HEK293T (cell line): ENCODE measurements at regions not wholly inside any gene's neighbourhood (a gene's known extent, or its start where the extent isn't known, plus 50 kb on each side); places are given as distances from the start of the nearest gene placed in this dataset.

Experiments used
- TARDBP ChIP-seq: fragments of 450-650 bp; IDR thresholded peaks from 2 replicates; pipeline ENCODE4 v1.6.1; 2016
- TF ChIP-seq, protein P1 (sequence below): fragments of 450-650 bp; IDR thresholded peaks from 2 replicates; pipeline ENCODE4 v1.6.1; 2016

DNA sequence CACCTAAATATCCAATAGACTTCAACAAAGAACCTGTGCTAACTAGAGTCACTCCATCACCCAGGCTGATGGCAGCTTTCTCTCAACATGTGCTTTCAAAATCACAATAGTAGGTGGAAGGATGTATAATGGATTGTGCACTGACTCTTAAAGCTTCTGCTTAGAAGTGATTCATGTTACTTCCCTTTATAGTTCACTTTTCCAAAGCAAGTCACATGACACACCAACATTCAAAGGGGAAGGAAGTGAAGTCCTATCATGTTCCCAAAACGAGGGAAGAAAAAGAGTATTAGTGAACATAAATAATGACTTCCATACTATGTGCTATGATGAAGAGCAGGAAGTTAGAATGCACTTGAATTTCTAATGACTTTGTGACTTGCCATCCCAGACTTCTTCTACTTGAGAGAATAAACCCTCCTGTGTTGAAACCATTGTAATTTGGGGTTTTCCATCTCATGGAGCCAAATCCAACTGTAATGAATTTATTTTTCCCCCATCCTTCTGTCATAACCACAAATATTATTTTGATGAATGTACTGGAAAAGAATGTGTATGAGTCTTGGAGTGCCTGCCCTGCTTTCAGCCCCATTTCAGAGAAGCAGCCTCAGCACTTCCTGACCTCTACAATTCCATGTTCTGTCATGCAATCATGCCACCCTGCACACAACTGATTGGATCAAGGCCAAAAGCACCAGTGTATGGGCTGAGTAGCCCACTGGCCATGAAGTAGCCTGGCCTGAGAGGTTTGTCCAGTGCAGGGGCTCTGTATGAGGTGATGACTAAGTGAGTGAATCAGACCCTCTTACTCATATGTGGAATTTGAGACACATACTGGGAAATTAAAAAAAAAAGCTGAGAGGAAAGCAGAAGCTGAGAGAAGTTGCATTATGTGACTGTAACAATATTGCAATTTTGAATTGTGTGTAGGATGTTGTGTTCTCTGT lies 525.9 kb upstream of the CLINT1 start:
- TF ChIP-seq TARDBP = no peak
- TF ChIP-seq, protein P1, sequence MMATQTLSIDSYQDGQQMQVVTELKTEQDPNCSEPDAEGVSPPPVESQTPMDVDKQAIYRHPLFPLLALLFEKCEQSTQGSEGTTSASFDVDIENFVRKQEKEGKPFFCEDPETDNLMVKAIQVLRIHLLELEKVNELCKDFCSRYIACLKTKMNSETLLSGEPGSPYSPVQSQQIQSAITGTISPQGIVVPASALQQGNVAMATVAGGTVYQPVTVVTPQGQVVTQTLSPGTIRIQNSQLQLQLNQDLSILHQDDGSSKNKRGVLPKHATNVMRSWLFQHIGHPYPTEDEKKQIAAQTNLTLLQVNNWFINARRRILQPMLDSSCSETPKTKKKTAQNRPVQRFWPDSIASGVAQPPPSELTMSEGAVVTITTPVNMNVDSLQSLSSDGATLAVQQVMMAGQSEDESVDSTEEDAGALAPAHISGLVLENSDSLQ = no peak
